Heart left ventricle (tissue), 16 donors: ENCODE measurements at regions not wholly inside any gene's neighbourhood (a gene's known extent, or its start where the extent isn't known, plus 50 kb on each side); places are given as distances from the start of the nearest gene placed in this dataset.

Source experiments
- ATAC-seq, 4 donors: fragments of 200-7000 bp; cut with Tn5 transposase; one replicate each; pipeline ENCODE4 v1.9.1; 2020 to 2022; ENCODE audit warnings: moderate library complexity in 4 of 4, mild to moderate bottlenecking in 3 of 4, moderate number of reproducible peaks in 1 of 4
- DNase-seq, 5 donors: peaks; one replicate each; pipeline ENCODE4 v3.0.0-alpha.2; 2020
- H3K27ac ChIP-seq, 12 donors: fragments of 200-600 bp; sonication (generic) in 4 of 12; one replicate each; pipeline versions ENCODE4 v1.5.0 to v1.8.0; 2016 to 2022; ENCODE audit warnings: mild to moderate bottlenecking in 2 of 12
- H3K27me3 ChIP-seq, 9 donors: fragments of 200-600 bp; sonication (generic) in 2 of 9; one replicate each; pipeline versions ENCODE4 v1.5.1 to v1.8.0; 2016 to 2022; ENCODE audit warnings: mild to moderate bottlenecking in 3 of 9
- H3K36me3 ChIP-seq, 9 donors: fragments of 200-600 bp; sonication (generic) in 2 of 9; one replicate each; pipeline versions ENCODE4 v1.5.0 to v1.8.0; 2018 to 2022; ENCODE audit warnings: mild to moderate bottlenecking in 2 of 9
- H3K4me1 ChIP-seq, 12 donors: fragments of 200-600 bp; sonication (generic) in 4 of 12; one replicate each; pipeline versions ENCODE4 v1.5.0 to v1.8.0; 2016 to 2022; ENCODE audit warnings: mild to moderate bottlenecking in 3 of 12
- H3K4me3 ChIP-seq, 12 donors: fragments of 200-600 bp; sonication (generic) in 4 of 12; one replicate each; pipeline versions ENCODE4 v1.5.0 to v1.8.0; 2017 to 2022; ENCODE audit warnings: mild to moderate bottlenecking in 9 of 12, moderate library complexity in 4 of 12
- H3K9me3 ChIP-seq, 12 donors: fragments of 200-600 bp; sonication (generic) in 4 of 12; one replicate each; pipeline versions ENCODE4 v1.5.0 to v1.8.0; 2016 to 2022; ENCODE audit warnings: mild to moderate bottlenecking in 1 of 12
- POLR2A ChIP-seq, 2 donors: fragments of 450-650 bp; IDR thresholded peaks; one replicate each; pipeline ENCODE4 v1.6.1; 2017; ENCODE audit warnings: antibody characterized with exemption in 2 of 2, mild to moderate bottlenecking in 2 of 2, moderate library complexity in 2 of 2
- WGBS, 4 donors: extraction: QIAGEN DNeasy Blood & Tissue Kit in 2 of 4; methylation state at CpG; one replicate each; pipeline versions ENCODE4 v1.1.5 to v1.1.7; 2013 to 2018; 5-methylcytosine and 5-hydroxymethylcytosine counted together
- intact Hi-C, 10 donors: fragments of 100-400 bp; cut with DNase I; formaldehyde crosslinking; loops; one replicate each; pipeline versions ENCODE4 v1.11.1 to v1.14.2; 2022
- TF ChIP-seq, protein P1 (sequence below), 12 donors: fragments of 200-600 bp; sonication (generic) in 4 of 12; IDR thresholded peaks; one replicate each; pipeline versions ENCODE4 v1.5.0 to v1.8.0; 2018 to 2022; ENCODE audit warnings: antibody characterized with exemption in 12 of 12, mild to moderate bottlenecking in 5 of 12
- donor health status: ischemic (EF 13 %, LVEDD 7.1; RV severe dilation, severe dysfunction).
- donor health status: healthy with polysubstance abuse.
- donor health status: DM: no; HTN: yes; CAD: no.
- donor health status: DM: no; HTN: no; CAD: no.
- donor health status: ischemic (EF 25% LVEDD 6.9; RV normal size, moderate dysfunction).
- donor health status: ischemic (EF 25% LVEDD 5.7; RV mildly dilated, moderate dysfunction).
- donor health status: healthy.
- donor health status: DM: yes; HTN: yes; CAD: no.
- donor health status: ischemic (EF 35%, LVEDD 5.7; RV mildly dilated, moderate dysfunction).
- donor health status: nonischemic (EF 11% LVEDD 7.7; RV severe dilation, severe dysfunction).
- donor health status: DM: yes; HTN: yes; CAD: no.
- donor health status: PGD.
- donor health status: ischemic (EF 29% LVEDD 5.4; RV normal size, mild dysfunction).
- donor health status: nonischemic (EF 23%, LVEDD 6.1; RV moderate dilation, normal function).

- Histone ChIP-seq H3K9me3 (peaks cover 0 to 3% (median 0%) of the 10 kb centered on the region in 12 donors), H3K27ac (no peak overlapping the region), H3K4me1 (no peaks in the 10 kb centered on the region), H3K27me3 (no peaks in the 10 kb centered on the region), H3K36me3 (no peaks in the 10 kb centered on the region), H3K4me3 (no peak overlapping the region)
- ATAC-seq (no peak), DNase-seq (no peak)
- no peak for TF ChIP-seq POLR2A (IDR thresholded peaks at IDR 0.05)
- TF ChIP-seq, protein P1, sequence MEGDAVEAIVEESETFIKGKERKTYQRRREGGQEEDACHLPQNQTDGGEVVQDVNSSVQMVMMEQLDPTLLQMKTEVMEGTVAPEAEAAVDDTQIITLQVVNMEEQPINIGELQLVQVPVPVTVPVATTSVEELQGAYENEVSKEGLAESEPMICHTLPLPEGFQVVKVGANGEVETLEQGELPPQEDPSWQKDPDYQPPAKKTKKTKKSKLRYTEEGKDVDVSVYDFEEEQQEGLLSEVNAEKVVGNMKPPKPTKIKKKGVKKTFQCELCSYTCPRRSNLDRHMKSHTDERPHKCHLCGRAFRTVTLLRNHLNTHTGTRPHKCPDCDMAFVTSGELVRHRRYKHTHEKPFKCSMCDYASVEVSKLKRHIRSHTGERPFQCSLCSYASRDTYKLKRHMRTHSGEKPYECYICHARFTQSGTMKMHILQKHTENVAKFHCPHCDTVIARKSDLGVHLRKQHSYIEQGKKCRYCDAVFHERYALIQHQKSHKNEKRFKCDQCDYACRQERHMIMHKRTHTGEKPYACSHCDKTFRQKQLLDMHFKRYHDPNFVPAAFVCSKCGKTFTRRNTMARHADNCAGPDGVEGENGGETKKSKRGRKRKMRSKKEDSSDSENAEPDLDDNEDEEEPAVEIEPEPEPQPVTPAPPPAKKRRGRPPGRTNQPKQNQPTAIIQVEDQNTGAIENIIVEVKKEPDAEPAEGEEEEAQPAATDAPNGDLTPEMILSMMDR (IDR thresholded peaks at IDR 0.05) = no peak
- WGBS, 4 donors = 80 to 88% (median 85%) methylated on average over 2 of the region's 2 CpGs
- intact Hi-C loops = loop anchor here in 1 of 10 donors (10.0 kb wide), 1 partner anchor 60 kb away; no protein-coding TSS in a partner anchor
These were observed 386.5 kb downstream of the SPATA31D1 start for GRCh38 chr9:82375041-82375440.

DNA sequence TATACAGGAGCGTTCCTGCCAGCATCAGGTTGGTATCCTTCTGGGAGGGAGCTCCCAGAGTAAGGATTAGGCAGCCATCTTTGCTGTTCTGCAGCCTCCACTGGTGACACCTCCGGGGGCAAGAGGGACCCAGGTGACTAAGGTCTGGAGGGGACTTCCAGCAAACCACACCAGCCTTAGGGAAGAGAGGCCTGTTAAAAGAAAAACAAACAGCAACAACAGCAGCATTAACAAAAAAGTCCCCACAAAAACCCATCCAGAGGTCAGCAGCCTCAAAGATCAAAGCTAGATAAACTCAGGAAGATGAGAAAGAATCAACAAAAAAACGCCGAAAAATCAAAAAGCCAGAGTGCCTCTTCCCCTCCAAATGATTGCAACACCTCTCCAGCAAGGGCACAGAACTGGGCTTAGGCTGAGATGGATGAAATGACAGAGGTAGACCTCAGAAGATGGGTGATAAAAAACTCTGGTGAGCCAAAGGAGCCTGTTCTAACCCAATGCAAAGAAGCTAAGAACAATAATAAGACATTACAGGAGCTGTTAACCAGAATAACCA lies 388.2 kb downstream of the SPATA31D1 start:
- ATAC-seq = no peak
- intact Hi-C loops = loop anchor here in 1 of 10 donors (10.0 kb wide), 1 partner anchor 62 kb away; no protein-coding TSS in a partner anchor
- Histone ChIP-seq H3K4me1 (no peaks in the 10 kb centered on the region), H3K27me3 (no peaks in the 10 kb centered on the region), H3K27ac (no peak overlapping the region), H3K4me3 (no peak overlapping the region), H3K36me3 (no peaks in the 10 kb centered on the region), H3K9me3 (peaks cover 0 to 5% (median 0%) of the 10 kb centered on the region in 12 donors)
- no peak for DNase-seq
- no peak for TF ChIP-seq POLR2A (IDR thresholded peaks at IDR 0.05)
- WGBS, 4 donors = 87 to 93% (median 90%) methylated on average over 4 of the region's 4 CpGs

- H3K9me3 ChIP-seq = peaks cover 0 to 9% (median 0%) of the 10 kb centered on the region in 12 donors
- no peak for DNase-seq
- ATAC-seq = no peak
- no peaks in the 10 kb centered on the region for H3K27me3 ChIP-seq
- no peaks in the 10 kb centered on the region for H3K4me1 ChIP-seq
- intact Hi-C loops = no loop called here
- no peak overlapping the region for H3K27ac ChIP-seq
- 75 to 80% (median 77%) methylated on average over 6 of the region's 6 CpGs for WGBS, 4 donors
- no peaks in the 10 kb centered on the region for H3K36me3 ChIP-seq
- TF ChIP-seq, protein P1 (IDR thresholded peaks at IDR 0.05) = no peak
- no peak overlapping the region for H3K4me3 ChIP-seq
These were observed 394.5 kb downstream of the SPATA31D1 start for GRCh38 chr9:82382887-82383616.

GRCh38 chr9:82385633-82386032 lies 397.1 kb downstream of the SPATA31D1 start:
- Histone ChIP-seq H3K27ac (no peak overlapping the region), H3K4me1 (no peaks in the 10 kb centered on the region), H3K4me3 (no peak overlapping the region), H3K27me3 (no peaks in the 10 kb centered on the region), H3K36me3 (no peaks in the 10 kb centered on the region), H3K9me3 (peaks cover 0 to 15% (median 0%) of the 10 kb centered on the region in 12 donors)
- ATAC-seq (no peak), DNase-seq (no peak)
- no peak for TF ChIP-seq POLR2A (IDR thresholded peaks at IDR 0.05)
- TF ChIP-seq, protein P1 (IDR thresholded peaks at IDR 0.05) = no peak
- intact Hi-C loops = no loop called here
- WGBS, 4 donors = 55 to 71% (median 57%) methylated on average over 1 of the region's 1 CpG
